Left ventricle myocardium inferior (tissue), 1 donor: ENCODE measurements at regions not wholly inside any gene's neighbourhood (a gene's known extent, or its start where the extent isn't known, plus 50 kb on each side); places are given as distances from the start of the nearest gene placed in this dataset.

ENCODE experiments used
- DNase-seq: peaks from one replicate; pipeline ENCODE4 v3.0.0-alpha.2; 2020
- H3K27ac ChIP-seq: fragments of 200-600 bp; replicated peaks from 2 replicates; pipeline ENCODE4 v1.8.0; 2021
- H3K27me3 ChIP-seq: fragments of 200-600 bp; 2 replicates; pipeline ENCODE4 v1.8.0; 2021; ENCODE audit warnings: low read depth
- H3K36me3 ChIP-seq: fragments of 200-600 bp; 2 replicates; pipeline ENCODE4 v1.8.0; 2021
- H3K4me1 ChIP-seq: fragments of 200-600 bp; 2 replicates; pipeline ENCODE4 v1.8.0; 2021
- H3K4me3 ChIP-seq: fragments of 200-600 bp; 2 replicates; pipeline ENCODE4 v1.8.0; 2021; ENCODE audit warnings: mild to moderate bottlenecking, moderate library complexity
- H3K9me3 ChIP-seq: fragments of 200-600 bp; replicated peaks from 2 replicates; pipeline ENCODE4 v1.8.0; 2021
- CTCF ChIP-seq: fragments of 200-600 bp; IDR thresholded peaks from 2 replicates; pipeline ENCODE4 v1.8.0; 2021; ENCODE audit warnings: antibody characterized with exemption, mild to moderate bottlenecking, borderline replicate concordance
- intact Hi-C: fragments of 100-400 bp; cut with micrococcal nuclease; formaldehyde crosslinking; loops from one replicate; pipeline ENCODE4 v1.11.0; 2022
- donor health status: DM: no; HTN: yes; CAD: no; lungs with severe emphysema.

GRCh38 chr3:30102356-30102755, 504.0 kb upstream of the TGFBR2 start:
- Histone ChIP-seq H3K27ac (no peak overlapping the region), H3K4me3 (no peak overlapping the region), H3K4me1 (no peaks in the 10 kb centered on the region), H3K9me3 (no peaks in the 10 kb centered on the region), H3K36me3 (no peaks in the 10 kb centered on the region), H3K27me3 (no peaks in the 10 kb centered on the region)
- no peak for DNase-seq
- TF ChIP-seq CTCF = no peak
- intact Hi-C loops = no loop called here

GRCh38 chr3:30103186-30103585, 503.2 kb upstream of the TGFBR2 start:
- no peak for DNase-seq
- no peaks in the 10 kb centered on the region for H3K27me3 ChIP-seq
- no peak for TF ChIP-seq CTCF
- no peak overlapping the region for H3K4me3 ChIP-seq
- H3K36me3 ChIP-seq = no peaks in the 10 kb centered on the region
- no peaks in the 10 kb centered on the region for H3K4me1 ChIP-seq
- intact Hi-C loops = no loop called here
- H3K27ac ChIP-seq = no peak overlapping the region
- H3K9me3 ChIP-seq = no peaks in the 10 kb centered on the region

- no peak for DNase-seq
- intact Hi-C loops = no loop called here
- H3K9me3 ChIP-seq = no peaks in the 10 kb centered on the region
- H3K27me3 ChIP-seq = no peaks in the 10 kb centered on the region
- H3K4me3 ChIP-seq = no peak overlapping the region
- peaks cover 1% of the 10 kb centered on the region for H3K4me1 ChIP-seq
- H3K27ac ChIP-seq = no peak overlapping the region
- H3K36me3 ChIP-seq = no peaks in the 10 kb centered on the region
- TF ChIP-seq CTCF = no peak
Measured at GRCh38 chr3:30107531-30107930, 498.9 kb upstream of the TGFBR2 start.

- H3K4me3 ChIP-seq = no peak overlapping the region
- peaks cover 28% of the 10 kb centered on the region for H3K4me1 ChIP-seq
- H3K9me3 ChIP-seq = no peaks in the 10 kb centered on the region
- no peaks in the 10 kb centered on the region for H3K36me3 ChIP-seq
- TF ChIP-seq CTCF = no peak
- intact Hi-C loops = loop anchor here (5.0 kb wide), 1 partner anchor 85 kb away; no protein-coding TSS in a partner anchor
- no peak overlapping the region for H3K27ac ChIP-seq
- DNase-seq = no peak
- no peaks in the 10 kb centered on the region for H3K27me3 ChIP-seq
Measured at GRCh38 chr3:30112411-30112810, 494.0 kb upstream of the TGFBR2 start.

- intact Hi-C loops = loop anchor here (5.0 kb wide), 1 partner anchor 84 kb away; no protein-coding TSS in a partner anchor
- TF ChIP-seq CTCF = peak; percentile 75
- Histone ChIP-seq H3K27ac (no peak overlapping the region), H3K4me1 (peaks cover 28% of the 10 kb centered on the region), H3K36me3 (no peaks in the 10 kb centered on the region), H3K27me3 (no peaks in the 10 kb centered on the region), H3K9me3 (no peaks in the 10 kb centered on the region), H3K4me3 (no peak overlapping the region)
- no peak for DNase-seq
Measured at GRCh38 chr3:30112902-30113484, 493.4 kb upstream of the TGFBR2 start.
